ENCODE measurements at regions not wholly inside any gene's neighbourhood (a gene's known extent, or its start where the extent isn't known, plus 50 kb on each side); places are given as distances from the start of the nearest gene placed in this dataset.
"Not testable (repeated sequence)": the region's sequence is repeated elsewhere in the genome, so short reads cannot be mapped to it uniquely, and the experiment has no call there.

GRCh38 chr16:72590151-72590937 lies 418.4 kb upstream of the PMFBP1 start:
- TF ChIP-seq CTCF (IDR thresholded peaks at IDR 0.05; ENCODE audit: insufficient read depth, low read length), result no peak
- H3K4me3 ChIP-seq (ENCODE audit: low read depth, low read length), result no peak overlapping the region
- no peak for DNase-seq (ENCODE audit: low read depth)

GRCh38 chr16:72588551-72588950 lies 416.6 kb upstream of the PMFBP1 start:
- no peak overlapping the region for H3K4me3 ChIP-seq (ENCODE audit: low read depth, low read length)
- no peak for DNase-seq (ENCODE audit: low read depth)
- no peak for TF ChIP-seq CTCF (IDR thresholded peaks at IDR 0.05; ENCODE audit: insufficient read depth, low read length)

GRCh38 chr16:72578061-72578460 lies 406.1 kb upstream of the PMFBP1 start:
- not testable (repeated sequence) for DNase-seq (ENCODE audit: low read depth); H3K4me3 ChIP-seq (ENCODE audit: low read depth, low read length)

GRCh38 chr16:72576189-72576588 lies 404.2 kb upstream of the PMFBP1 start:
- no peak for TF ChIP-seq CTCF (IDR thresholded peaks at IDR 0.05; ENCODE audit: insufficient read depth, low read length)
- DNase-seq (ENCODE audit: low read depth), result no peak
- no peak overlapping the region for H3K4me3 ChIP-seq (ENCODE audit: low read depth, low read length)

- no peak for TF ChIP-seq CTCF (IDR thresholded peaks at IDR 0.05; ENCODE audit: insufficient read depth, low read length)
- DNase-seq (ENCODE audit: low read depth), result no peak
- H3K4me3 ChIP-seq (ENCODE audit: low read depth, low read length), result no peak overlapping the region
These were observed 397.7 kb upstream of the PMFBP1 start for GRCh38 chr16:72569677-72570076.

- TF ChIP-seq CTCF (IDR thresholded peaks at IDR 0.05; ENCODE audit: insufficient read depth, low read length), result no peak
- no peak overlapping the region for H3K4me3 ChIP-seq (ENCODE audit: low read depth, low read length)
- no peak for DNase-seq (ENCODE audit: low read depth)
These were observed 396.5 kb upstream of the PMFBP1 start for GRCh38 chr16:72568502-72568901.

GRCh38 chr16:72566174-72566573 lies 394.2 kb upstream of the PMFBP1 start:
- DNase-seq (ENCODE audit: low read depth), result no peak
- no peak for TF ChIP-seq CTCF (IDR thresholded peaks at IDR 0.05; ENCODE audit: insufficient read depth, low read length)
- no peak overlapping the region for H3K4me3 ChIP-seq (ENCODE audit: low read depth, low read length)

Measured in fibroblast of the aortic adventitia (primary cell).